WTC11 (cell line): ENCODE measurements at regions not wholly inside any gene's neighbourhood (a gene's known extent, or its start where the extent isn't known, plus 50 kb on each side); places are given as distances from the start of the nearest gene placed in this dataset.

Experiments
- ATAC-seq: fragments of 200-7000 bp; cut with Tn5 transposase; 2 replicates; pipeline ENCODE4 v1.10.0; 2021; ENCODE audit warnings: mild to moderate bottlenecking, moderate library complexity
- CTCF ChIA-PET: fragments of 300-600 bp; sonication (Branson Sonifier 250); formaldehyde crosslinking; loops from one replicate; lab custom pipeline; 2021; ENCODE audit warnings: antibody characterized with exemption; lab: Charles Lee
- POLR2A ChIA-PET: fragments of 350-600 bp; sonication (Branson Sonifier 250); formaldehyde crosslinking; loops from one replicate; lab custom pipeline; 2021; ENCODE audit warnings: antibody characterized with exemption; lab: Charles Lee
- DNase-seq: peaks from one replicate; pipeline ENCODE4 v3.0.0; 2021; ENCODE audit warnings: low spot score
- H3K27ac Mint-ChIP-seq: 2 replicates; pipeline ENCODE4 v1.8.0; 2021; ENCODE audit warnings: mixed read lengths
- H3K27me3 Mint-ChIP-seq: 2 replicates; pipeline ENCODE4 v1.8.0; 2021; ENCODE audit warnings: low read depth, mild to moderate bottlenecking, moderate library complexity, mixed read lengths
- H3K36me3 Mint-ChIP-seq: 2 replicates; pipeline ENCODE4 v1.8.0; 2021; ENCODE audit warnings: mixed read lengths
- H3K4me1 Mint-ChIP-seq: 2 replicates; pipeline ENCODE4 v1.8.0; 2022; ENCODE audit warnings: mixed read lengths
- H3K4me3 Mint-ChIP-seq: 2 replicates; pipeline ENCODE4 v1.8.0; 2021; ENCODE audit warnings: mild to moderate bottlenecking, moderate library complexity, mixed read lengths
- H3K9me3 Mint-ChIP-seq: 2 replicates; pipeline ENCODE4 v1.8.0; 2021; ENCODE audit warnings: mixed read lengths
- ATF2 ChIP-seq: sonication (generic); formaldehyde crosslinking; IDR thresholded peaks from 2 replicates; pipeline ENCODE4 v1.8.1; 2022; ENCODE audit warnings: low read depth, missing genetic modification reagents, borderline replicate concordance
- CREM ChIP-seq: sonication (generic); formaldehyde crosslinking; IDR thresholded peaks from 2 replicates; pipeline ENCODE4 v1.8.1; 2022; ENCODE audit warnings: mild to moderate bottlenecking, missing genetic modification reagents, moderate library complexity
- CTCF ChIP-seq: fragments of 200-600 bp; IDR thresholded peaks from 2 replicates; pipeline ENCODE4 v1.8.0; 2022; ENCODE audit warnings: antibody characterized with exemption
- EMX1 ChIP-seq: fragments of 250-450 bp; sonication (Bioruptor Pico); IDR thresholded peaks from 2 replicates; pipeline ENCODE4 v1.8.0; 2021; ENCODE audit warnings: mild to moderate bottlenecking
- ERG ChIP-seq: fragments of 250-450 bp; sonication (Bioruptor Pico); IDR thresholded peaks from 2 replicates; pipeline ENCODE4 v1.8.0; 2021; ENCODE audit warnings: mild to moderate bottlenecking
- ETV6 ChIP-seq: sonication (generic); formaldehyde crosslinking; IDR thresholded peaks from 2 replicates; pipeline ENCODE4 v1.8.1; 2022; ENCODE audit warnings: mild to moderate bottlenecking, missing genetic modification reagents
- FOXK1 ChIP-seq: sonication (generic); formaldehyde crosslinking; IDR thresholded peaks from 2 replicates; pipeline ENCODE4 v1.8.0; 2022; ENCODE audit warnings: mild to moderate bottlenecking, moderate library complexity, missing genetic modification reagents
- IRF2 ChIP-seq: sonication (generic); formaldehyde crosslinking; IDR thresholded peaks from 2 replicates; pipeline ENCODE4 v1.8.0; 2022; ENCODE audit warnings: low read depth, missing genetic modification reagents, borderline replicate concordance
- JAZF1 ChIP-seq: fragments of 250-450 bp; sonication (Bioruptor Pico); IDR thresholded peaks from 2 replicates; pipeline ENCODE4 v1.9.0; 2021; ENCODE audit warnings: moderate library complexity, mild to moderate bottlenecking, inconsistent platforms
- KAT7 ChIP-seq: sonication (generic); formaldehyde crosslinking; IDR thresholded peaks from 2 replicates; pipeline ENCODE4 v1.8.1; 2023; ENCODE audit warnings: missing genetic modification reagents, mild to moderate bottlenecking, borderline replicate concordance
- MLX ChIP-seq: sonication (generic); formaldehyde crosslinking; IDR thresholded peaks from 2 replicates; pipeline ENCODE4 v1.8.1; 2023; ENCODE audit warnings: mild to moderate bottlenecking, missing genetic modification reagents, moderate library complexity
- MXD4 ChIP-seq: fragments of 250-450 bp; sonication (Bioruptor Pico); IDR thresholded peaks from 2 replicates; pipeline ENCODE4 v1.8.0; 2021; ENCODE audit warnings: mild to moderate bottlenecking, moderate library complexity, borderline replicate concordance
- OVOL2 ChIP-seq: fragments of 250-450 bp; sonication (Bioruptor Pico); IDR thresholded peaks from 2 replicates; pipeline ENCODE4 v1.9.0; 2021; ENCODE audit warnings: mild to moderate bottlenecking, borderline replicate concordance
- SP1 ChIP-seq: sonication (generic); formaldehyde crosslinking; conservative IDR thresholded peaks from 2 replicates; pipeline ENCODE4 v1.8.1; 2022; ENCODE audit warnings: missing genetic modification reagents
- ZBTB21 ChIP-seq: sonication (generic); formaldehyde crosslinking; IDR thresholded peaks from 2 replicates; pipeline ENCODE4 v1.8.1; 2023; ENCODE audit warnings: mild to moderate bottlenecking, missing genetic modification reagents, borderline replicate concordance
- ZNF138 ChIP-seq: sonication (generic); formaldehyde crosslinking; conservative IDR thresholded peaks from 2 replicates; pipeline ENCODE4 v1.8.1; 2022; ENCODE audit warnings: mild to moderate bottlenecking, moderate library complexity, missing genetic modification reagents
- ZNF219 ChIP-seq: sonication (generic); formaldehyde crosslinking; IDR thresholded peaks from 2 replicates; pipeline ENCODE4 v1.8.0; 2023; ENCODE audit warnings: missing genetic modification reagents, mild to moderate bottlenecking, borderline replicate concordance
- ZNF423 ChIP-seq: fragments of 250-450 bp; sonication (Bioruptor Pico); IDR thresholded peaks from 2 replicates; pipeline ENCODE4 v2.1.2; 2022; ENCODE audit warnings: mild to moderate bottlenecking, moderate library complexity
- ZNF671 ChIP-seq: fragments of 250-450 bp; sonication (Bioruptor Pico); IDR thresholded peaks from 2 replicates; pipeline ENCODE4 v1.8.0; 2021; ENCODE audit warnings: mild to moderate bottlenecking
- TF ChIP-seq, protein P1 (sequence below): fragments of 250-450 bp; sonication (Bioruptor Pico); IDR thresholded peaks from 2 replicates; pipeline ENCODE4 v1.9.0; 2021; ENCODE audit warnings: mild to moderate bottlenecking, borderline replicate concordance
- TF ChIP-seq, protein P2 (sequence below): fragments of 250-450 bp; sonication (Bioruptor Pico); IDR thresholded peaks from 2 replicates; pipeline ENCODE4 v1.9.0; 2021; ENCODE audit warnings: mild to moderate bottlenecking

GRCh38 chr18:4748975-4749374 is 293.9 kb upstream of the DLGAP1 start:
- Mint-ChIP-seq H3K27me3 (no peaks in the 10 kb centered on the region), H3K4me1 (no peaks in the 10 kb centered on the region), H3K9me3 (peaks cover 25% of the 10 kb centered on the region), H3K36me3 (peaks cover 7% of the 10 kb centered on the region; the same call in 1 of the 2 replicates), H3K27ac (no peak overlapping the region), H3K4me3 (no peak overlapping the region)
- ChIA-PET CTCF (interaction anchor here (2.1 kb wide), 1 partner anchor 274 kb away, joined by 10 read pairs; no protein-coding TSS in a partner anchor), POLR2A (no interaction called here)
- DNase-seq (no peak), ATAC-seq (peak; percentile 39)
- TF ChIP-seq ERG: no peak
- TF ChIP-seq SP1: no peak
- TF ChIP-seq CREM (CRISPR knock-in tag): no peak
- no peak for TF ChIP-seq MXD4 (CRISPR knock-in tag)
- TF ChIP-seq, protein P1, sequence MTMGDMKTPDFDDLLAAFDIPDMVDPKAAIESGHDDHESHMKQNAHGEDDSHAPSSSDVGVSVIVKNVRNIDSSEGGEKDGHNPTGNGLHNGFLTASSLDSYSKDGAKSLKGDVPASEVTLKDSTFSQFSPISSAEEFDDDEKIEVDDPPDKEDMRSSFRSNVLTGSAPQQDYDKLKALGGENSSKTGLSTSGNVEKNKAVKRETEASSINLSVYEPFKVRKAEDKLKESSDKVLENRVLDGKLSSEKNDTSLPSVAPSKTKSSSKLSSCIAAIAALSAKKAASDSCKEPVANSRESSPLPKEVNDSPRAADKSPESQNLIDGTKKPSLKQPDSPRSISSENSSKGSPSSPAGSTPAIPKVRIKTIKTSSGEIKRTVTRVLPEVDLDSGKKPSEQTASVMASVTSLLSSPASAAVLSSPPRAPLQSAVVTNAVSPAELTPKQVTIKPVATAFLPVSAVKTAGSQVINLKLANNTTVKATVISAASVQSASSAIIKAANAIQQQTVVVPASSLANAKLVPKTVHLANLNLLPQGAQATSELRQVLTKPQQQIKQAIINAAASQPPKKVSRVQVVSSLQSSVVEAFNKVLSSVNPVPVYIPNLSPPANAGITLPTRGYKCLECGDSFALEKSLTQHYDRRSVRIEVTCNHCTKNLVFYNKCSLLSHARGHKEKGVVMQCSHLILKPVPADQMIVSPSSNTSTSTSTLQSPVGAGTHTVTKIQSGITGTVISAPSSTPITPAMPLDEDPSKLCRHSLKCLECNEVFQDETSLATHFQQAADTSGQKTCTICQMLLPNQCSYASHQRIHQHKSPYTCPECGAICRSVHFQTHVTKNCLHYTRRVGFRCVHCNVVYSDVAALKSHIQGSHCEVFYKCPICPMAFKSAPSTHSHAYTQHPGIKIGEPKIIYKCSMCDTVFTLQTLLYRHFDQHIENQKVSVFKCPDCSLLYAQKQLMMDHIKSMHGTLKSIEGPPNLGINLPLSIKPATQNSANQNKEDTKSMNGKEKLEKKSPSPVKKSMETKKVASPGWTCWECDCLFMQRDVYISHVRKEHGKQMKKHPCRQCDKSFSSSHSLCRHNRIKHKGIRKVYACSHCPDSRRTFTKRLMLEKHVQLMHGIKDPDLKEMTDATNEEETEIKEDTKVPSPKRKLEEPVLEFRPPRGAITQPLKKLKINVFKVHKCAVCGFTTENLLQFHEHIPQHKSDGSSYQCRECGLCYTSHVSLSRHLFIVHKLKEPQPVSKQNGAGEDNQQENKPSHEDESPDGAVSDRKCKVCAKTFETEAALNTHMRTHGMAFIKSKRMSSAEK (CRISPR knock-in tag): no peak
- no peak for TF ChIP-seq KAT7 (CRISPR knock-in tag)
- TF ChIP-seq, protein P2, sequence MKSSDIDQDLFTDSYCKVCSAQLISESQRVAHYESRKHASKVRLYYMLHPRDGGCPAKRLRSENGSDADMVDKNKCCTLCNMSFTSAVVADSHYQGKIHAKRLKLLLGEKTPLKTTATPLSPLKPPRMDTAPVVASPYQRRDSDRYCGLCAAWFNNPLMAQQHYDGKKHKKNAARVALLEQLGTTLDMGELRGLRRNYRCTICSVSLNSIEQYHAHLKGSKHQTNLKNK: no peak
- TF ChIP-seq ETV6 (CRISPR knock-in tag): no peak
- no peak for TF ChIP-seq FOXK1 (CRISPR knock-in tag)

- no peak overlapping the region for H3K4me3 Mint-ChIP-seq
- H3K9me3 Mint-ChIP-seq: peaks cover 12% of the 10 kb centered on the region
- POLR2A ChIA-PET: no interaction called here
- DNase-seq (no peak), ATAC-seq (no peak)
- no peak for TF ChIP-seq CTCF
- H3K27me3 Mint-ChIP-seq: no peaks in the 10 kb centered on the region; the same call in 1 of the 2 replicates
- no peaks in the 10 kb centered on the region for H3K36me3 Mint-ChIP-seq
- peaks cover 11% of the 10 kb centered on the region for H3K4me1 Mint-ChIP-seq
- no peak overlapping the region for H3K27ac Mint-ChIP-seq
- CTCF ChIA-PET: no interaction called here
Observed at GRCh38 chr18:4734903-4735302, 279.8 kb upstream of the DLGAP1 start.

DNA sequence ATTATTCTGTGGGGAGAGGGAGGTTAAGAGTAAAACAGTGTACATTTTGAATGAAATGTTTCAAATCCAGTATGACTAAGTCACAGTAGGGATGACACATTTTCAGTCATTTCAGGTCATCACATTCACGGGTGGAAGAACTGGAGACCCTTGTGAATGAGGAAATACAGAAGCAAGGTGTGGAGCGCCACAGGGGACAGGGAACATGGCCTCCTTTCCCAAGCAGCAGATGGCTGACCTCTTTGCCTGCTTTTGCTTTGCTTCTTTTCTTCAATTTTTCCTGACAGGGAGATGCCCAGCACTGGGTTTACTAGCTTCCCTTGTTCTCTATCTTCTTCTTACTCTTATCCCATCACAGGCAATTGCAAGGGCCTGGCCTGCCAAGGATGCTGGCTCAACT is 278.9 kb upstream of the DLGAP1 start:
- CTCF ChIA-PET: no interaction called here
- TF ChIP-seq ZNF219 (no peak), ZNF138 (no peak), OVOL2 (CRISPR knock-in tag) (no peak), EMX1 (CRISPR knock-in tag) (no peak), ATF2 (CRISPR knock-in tag) (no peak), ZBTB21 (CRISPR knock-in tag) (no peak), MLX (CRISPR knock-in tag) (no peak), ZNF423 (CRISPR knock-in tag) (no peak), JAZF1 (no peak), CTCF (no peak), ZNF671 (CRISPR knock-in tag) (no peak), IRF2 (no peak)

More for the DNA sequence above, 278.9 kb upstream of the DLGAP1 start:
- Mint-ChIP-seq H3K9me3 (peaks cover 12% of the 10 kb centered on the region), H3K27me3 (no peaks in the 10 kb centered on the region; the same call in 1 of the 2 replicates), H3K36me3 (no peaks in the 10 kb centered on the region), H3K27ac (no peak overlapping the region), H3K4me3 (no peak overlapping the region), H3K4me1 (peaks cover 11% of the 10 kb centered on the region)
- POLR2A ChIA-PET: no interaction called here
- ATAC-seq (no peak), DNase-seq (no peak)
